OCI-LY3 (cell line): ENCODE measurements at regions not wholly inside any gene's neighbourhood (a gene's known extent, or its start where the extent isn't known, plus 50 kb on each side); places are given as distances from the start of the nearest gene placed in this dataset.

ENCODE experiments used
- CTCF ChIP-seq: fragments of 200-600, 300-600 bp; sonication (generic); IDR thresholded peaks from 2 replicates; pipeline ENCODE4 v1.5.1; 2014; ENCODE audit warnings: antibody characterized with exemption, low read length, low read depth
- EZH2phosphoT487 ChIP-seq: fragments of 200-600 bp; shearing (Covaris generic); IDR thresholded peaks from 2 replicates; pipeline ENCODE4 v1.6.1; 2018; ENCODE audit warnings: antibody characterized with exemption, mixed run types, low read depth

GRCh38 chr13:21761770-21762169 is 90.9 kb downstream of the FGF9 start:
- TF ChIP-seq CTCF: no peak
- TF ChIP-seq EZH2phosphoT487: no peak
